ENCODE measurements at regions not wholly inside any gene's neighbourhood (a gene's known extent, or its start where the extent isn't known, plus 50 kb on each side); places are given as distances from the start of the nearest gene placed in this dataset.

DNA sequence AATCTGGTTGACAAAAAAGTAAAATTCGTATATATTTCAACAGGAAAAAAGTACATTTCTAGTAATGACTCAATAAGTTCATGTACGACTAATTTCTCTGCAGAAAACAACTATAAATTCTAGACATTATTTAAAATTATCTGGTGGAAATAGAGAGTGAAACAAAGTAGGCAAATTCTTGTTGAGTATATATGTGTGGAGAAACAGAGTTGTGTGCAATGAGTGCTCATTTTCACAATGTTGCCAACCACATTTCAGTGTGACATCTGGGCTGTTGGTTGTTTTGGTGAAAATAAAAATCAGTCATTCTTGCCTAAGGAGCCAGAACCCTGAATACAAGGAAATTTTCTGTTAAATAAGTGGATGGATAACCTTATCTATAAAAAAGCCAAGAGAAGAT is 372.0 kb upstream of the NDST4 start:
- TF ChIP-seq POLR2A (IDR thresholded peaks at IDR 0.05; ENCODE audit: low read depth, low read length) (no peak), MAZ (IDR thresholded peaks at IDR 0.05; ENCODE audit: borderline replicate concordance, low read depth, low read length) (no peak)
- TF ChIP-seq, protein P1, sequence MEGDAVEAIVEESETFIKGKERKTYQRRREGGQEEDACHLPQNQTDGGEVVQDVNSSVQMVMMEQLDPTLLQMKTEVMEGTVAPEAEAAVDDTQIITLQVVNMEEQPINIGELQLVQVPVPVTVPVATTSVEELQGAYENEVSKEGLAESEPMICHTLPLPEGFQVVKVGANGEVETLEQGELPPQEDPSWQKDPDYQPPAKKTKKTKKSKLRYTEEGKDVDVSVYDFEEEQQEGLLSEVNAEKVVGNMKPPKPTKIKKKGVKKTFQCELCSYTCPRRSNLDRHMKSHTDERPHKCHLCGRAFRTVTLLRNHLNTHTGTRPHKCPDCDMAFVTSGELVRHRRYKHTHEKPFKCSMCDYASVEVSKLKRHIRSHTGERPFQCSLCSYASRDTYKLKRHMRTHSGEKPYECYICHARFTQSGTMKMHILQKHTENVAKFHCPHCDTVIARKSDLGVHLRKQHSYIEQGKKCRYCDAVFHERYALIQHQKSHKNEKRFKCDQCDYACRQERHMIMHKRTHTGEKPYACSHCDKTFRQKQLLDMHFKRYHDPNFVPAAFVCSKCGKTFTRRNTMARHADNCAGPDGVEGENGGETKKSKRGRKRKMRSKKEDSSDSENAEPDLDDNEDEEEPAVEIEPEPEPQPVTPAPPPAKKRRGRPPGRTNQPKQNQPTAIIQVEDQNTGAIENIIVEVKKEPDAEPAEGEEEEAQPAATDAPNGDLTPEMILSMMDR (conservative IDR thresholded peaks at IDR 0.05; ENCODE audit: low read depth, low read length) = no peak

Data from IMR-90 (cell line).